Keratinocyte (primary cell): ENCODE measurements at regions not wholly inside any gene's neighbourhood (a gene's known extent, or its start where the extent isn't known, plus 50 kb on each side); places are given as distances from the start of the nearest gene placed in this dataset.

Experiments
- DNase-seq: peaks from one replicate; pipeline ENCODE4 v3.0.0-alpha.2; 2011; ENCODE audit warnings: low read depth, missing footprints, low spot score
- FAIRE-seq: peaks from 2 replicates; lab custom pipeline; 2011; peaks lifted over from hg19 to GRCh38; lab: Jason Lieb, UNC
- H2AFZ ChIP-seq: 2 replicates; pipeline ENCODE4 v1.6.0; 2012; ENCODE audit warnings: low read length, control low read depth, inconsistent platforms; ENCODE audit not compliant: control insufficient read depth
- H3K27ac ChIP-seq: 2 replicates; pipeline ENCODE4 v1.5.1; 2011; ENCODE audit warnings: low read length; ENCODE audit not compliant: control insufficient read depth, insufficient read depth
- H3K27me3 ChIP-seq: 3 replicates; pipeline ENCODE4 v1.6.0; 2011; ENCODE audit warnings: low read length; ENCODE audit not compliant: control insufficient read depth, insufficient read depth; ENCODE audit errors: extremely low read depth
- H3K36me3 ChIP-seq, 2 experiments: 2 replicates in 1 of 2; 3 replicates in 1 of 2; pipeline ENCODE4 v1.5.1; 2011; ENCODE audit warnings: low read length in 2 of 2, mild to moderate bottlenecking in 1 of 2; ENCODE audit not compliant: control insufficient read depth in 2 of 2, insufficient read depth in 2 of 2; ENCODE audit errors: extremely low read depth in 1 of 2
- H3K4me1 ChIP-seq: 3 replicates; pipeline ENCODE4 v1.5.1; 2011; ENCODE audit warnings: low read length; ENCODE audit not compliant: control insufficient read depth, insufficient read depth; ENCODE audit errors: extremely low read depth
- H3K4me2 ChIP-seq: 3 replicates; pipeline ENCODE4 v1.6.0; 2011; ENCODE audit warnings: low read depth, low read length; ENCODE audit not compliant: control insufficient read depth, insufficient read depth; ENCODE audit errors: extremely low read depth
- H3K4me3 ChIP-seq, 3 experiments: fragments of 200-600 bp in 1 of 3; sonication (generic) in 1 of 3; 2 replicates in 2 of 3; 3 replicates in 1 of 3; pipeline ENCODE4 v1.5.1; 2011 to 2016; ENCODE audit warnings: low read length in 3 of 3, mild to moderate bottlenecking in 3 of 3, control low read depth in 2 of 3, inconsistent platforms in 1 of 3, low read depth in 1 of 3, mixed read lengths in 1 of 3, mixed run types in 1 of 3, moderate library complexity in 1 of 3; ENCODE audit not compliant: control insufficient read depth in 2 of 3, insufficient read depth in 2 of 3; ENCODE audit errors: extremely low read depth in 1 of 3
- H3K79me2 ChIP-seq: 2 replicates; pipeline ENCODE4 v1.6.0; 2012; ENCODE audit warnings: low read length; ENCODE audit not compliant: control insufficient read depth, insufficient read depth
- H3K9ac ChIP-seq: 3 replicates; pipeline ENCODE4 v1.6.0; 2011; ENCODE audit warnings: low read length; ENCODE audit not compliant: control insufficient read depth, insufficient read depth; ENCODE audit errors: extremely low read depth
- H3K9me1 ChIP-seq: 3 replicates; pipeline ENCODE4 v1.6.0; 2011; ENCODE audit warnings: low read length; ENCODE audit not compliant: control insufficient read depth, insufficient read depth; ENCODE audit errors: extremely low read depth
- H3K9me3 ChIP-seq: 2 replicates; pipeline ENCODE4 v1.5.1; 2012; ENCODE audit warnings: low read depth, low read length; ENCODE audit not compliant: control insufficient read depth
- H4K20me1 ChIP-seq: 3 replicates; pipeline ENCODE4 v1.6.0; 2011; ENCODE audit warnings: low read length; ENCODE audit not compliant: control insufficient read depth, insufficient read depth; ENCODE audit errors: extremely low read depth
- EZH2 ChIP-seq: IDR thresholded peaks from one replicate; pipeline ENCODE4 v1.6.1; 2012; ENCODE audit warnings: inconsistent platforms, mild to moderate bottlenecking, low read length, moderate library complexity
- dilution Hi-C: fragments of 300-500 bp; cut with MboI; formaldehyde crosslinking; loops from one replicate; pipeline ENCODE4 v1.7.0; 2020; ENCODE audit warnings: low sequenced_read_pairs; ENCODE audit not compliant: extremely low pct_ligation_motif_present
- TF ChIP-seq, protein P1 (sequence below), 3 experiments: IDR thresholded peaks in 1 of 3; conservative IDR thresholded peaks in 1 of 3; optimal IDR thresholded peaks in 1 of 3; 2 replicates in 2 of 3; 3 replicates in 1 of 3; pipeline versions ENCODE3 to v1.5.1; 2011; ENCODE audit warnings: low read length in 3 of 3, mild to moderate bottlenecking in 3 of 3, moderate library complexity in 2 of 3, control low read depth in 1 of 3, inconsistent platforms in 1 of 3; ENCODE audit not compliant: insufficient read depth in 2 of 3; ENCODE audit errors: extremely low read depth in 1 of 3

DNA sequence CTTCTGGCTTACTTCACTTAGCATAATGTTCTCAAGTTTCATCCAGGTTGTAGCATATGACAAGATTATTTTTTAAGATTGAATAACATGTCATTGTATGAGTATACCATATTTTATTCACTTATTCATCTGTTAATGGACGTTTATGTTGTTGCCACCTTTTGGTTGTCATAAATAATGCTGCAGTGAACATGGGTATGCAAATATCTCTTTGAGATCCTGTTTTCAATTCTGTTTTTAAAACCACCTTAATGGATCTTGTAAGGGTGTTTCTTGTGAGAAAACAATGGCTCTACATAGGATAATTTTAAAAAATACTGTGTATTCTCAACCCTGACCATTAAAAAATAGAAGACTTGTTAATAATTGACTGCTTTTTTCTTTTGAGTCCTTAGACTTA, 290.7 kb upstream of the TMEM229A start:
- TF ChIP-seq EZH2 = no peak
- TF ChIP-seq, protein P1, sequence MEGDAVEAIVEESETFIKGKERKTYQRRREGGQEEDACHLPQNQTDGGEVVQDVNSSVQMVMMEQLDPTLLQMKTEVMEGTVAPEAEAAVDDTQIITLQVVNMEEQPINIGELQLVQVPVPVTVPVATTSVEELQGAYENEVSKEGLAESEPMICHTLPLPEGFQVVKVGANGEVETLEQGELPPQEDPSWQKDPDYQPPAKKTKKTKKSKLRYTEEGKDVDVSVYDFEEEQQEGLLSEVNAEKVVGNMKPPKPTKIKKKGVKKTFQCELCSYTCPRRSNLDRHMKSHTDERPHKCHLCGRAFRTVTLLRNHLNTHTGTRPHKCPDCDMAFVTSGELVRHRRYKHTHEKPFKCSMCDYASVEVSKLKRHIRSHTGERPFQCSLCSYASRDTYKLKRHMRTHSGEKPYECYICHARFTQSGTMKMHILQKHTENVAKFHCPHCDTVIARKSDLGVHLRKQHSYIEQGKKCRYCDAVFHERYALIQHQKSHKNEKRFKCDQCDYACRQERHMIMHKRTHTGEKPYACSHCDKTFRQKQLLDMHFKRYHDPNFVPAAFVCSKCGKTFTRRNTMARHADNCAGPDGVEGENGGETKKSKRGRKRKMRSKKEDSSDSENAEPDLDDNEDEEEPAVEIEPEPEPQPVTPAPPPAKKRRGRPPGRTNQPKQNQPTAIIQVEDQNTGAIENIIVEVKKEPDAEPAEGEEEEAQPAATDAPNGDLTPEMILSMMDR (optimal IDR thresholded peaks at IDR 0.05 in 1 of 3, IDR thresholded peaks at IDR 0.05 in 1 of 3, conservative IDR thresholded peaks at IDR 0.05 in 1 of 3; ENCODE audit: extremely low read depth in 1 of 3, insufficient read depth in 2 of 3, low read length in 3 of 3) = no peak
- Histone ChIP-seq H3K9me1 (no peaks in the 10 kb centered on the region), H3K79me2 (no peaks in the 10 kb centered on the region), H4K20me1 (no peaks in the 10 kb centered on the region), H3K36me3 (no peaks in the 10 kb centered on the region), H3K9ac (no peak overlapping the region), H3K4me3 (no peak overlapping the region), H3K4me2 (no peak overlapping the region), H2AFZ (no peak overlapping the region), H3K27ac (no peak overlapping the region), H3K27me3 (no peaks in the 10 kb centered on the region), H3K9me3 (no peaks in the 10 kb centered on the region), H3K4me1 (no peaks in the 10 kb centered on the region)
- FAIRE-seq = no peak
- DNase-seq = no peak
- dilution Hi-C loops = no loop called here

DNA sequence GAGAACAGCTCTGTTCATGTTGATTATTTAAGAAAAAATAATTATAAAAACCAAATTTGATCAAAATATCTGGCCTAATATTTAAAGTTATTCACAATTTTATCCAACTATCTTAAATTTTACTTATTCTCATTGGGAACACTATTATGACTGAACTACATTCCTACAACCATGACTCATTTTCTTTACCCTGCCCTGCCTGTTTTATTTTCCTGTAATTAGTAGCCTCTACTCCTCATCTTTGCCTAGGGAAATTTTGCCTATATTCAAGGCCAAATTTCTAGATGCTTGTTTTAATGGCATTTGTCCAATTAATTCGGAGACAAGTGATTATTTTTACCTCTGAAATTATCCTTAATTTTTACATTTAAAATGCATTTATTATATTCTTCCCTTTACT, 289.7 kb upstream of the TMEM229A start:
- no peak for TF ChIP-seq EZH2
- TF ChIP-seq, protein P1 (optimal IDR thresholded peaks at IDR 0.05 in 1 of 3, IDR thresholded peaks at IDR 0.05 in 1 of 3, conservative IDR thresholded peaks at IDR 0.05 in 1 of 3; ENCODE audit: extremely low read depth in 1 of 3, insufficient read depth in 2 of 3, low read length in 3 of 3) = no peak
- Histone ChIP-seq H3K27ac (no peak overlapping the region), H3K4me2 (no peak overlapping the region), H3K79me2 (no peaks in the 10 kb centered on the region), H3K27me3 (no peaks in the 10 kb centered on the region), H2AFZ (no peak overlapping the region), H3K9me3 (no peaks in the 10 kb centered on the region), H3K9me1 (no peaks in the 10 kb centered on the region), H3K4me3 (no peak overlapping the region), H4K20me1 (no peaks in the 10 kb centered on the region), H3K36me3 (no peaks in the 10 kb centered on the region), H3K4me1 (no peaks in the 10 kb centered on the region), H3K9ac (no peak overlapping the region)
- FAIRE-seq (no peak), DNase-seq (no peak)
- dilution Hi-C loops = no loop called here
